ENCODE measurements at regions not wholly inside any gene's neighbourhood (a gene's known extent, or its start where the extent isn't known, plus 50 kb on each side); places are given as distances from the start of the nearest gene placed in this dataset.

DNA sequence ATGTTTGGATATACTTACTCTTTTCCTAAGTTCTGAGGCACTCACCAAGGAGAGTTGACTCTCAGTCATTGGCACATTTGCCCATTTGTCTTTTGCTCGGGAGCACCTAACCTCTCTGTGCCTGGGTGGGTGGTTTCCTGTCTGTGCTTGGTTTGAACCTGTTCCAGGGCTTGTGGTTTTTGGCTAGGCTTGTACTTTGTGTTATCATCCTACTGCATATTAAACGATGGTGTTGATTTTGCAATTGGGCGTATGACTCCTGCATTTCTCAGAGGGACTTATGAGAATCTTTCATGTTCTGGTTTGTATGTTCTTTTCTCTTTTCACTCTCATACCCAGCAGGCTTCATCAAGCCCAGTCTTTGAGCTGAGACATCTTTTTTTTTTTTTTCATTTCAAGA is 161.7 kb downstream of the BTC start:
- Histone ChIP-seq H4K20me1 (ENCODE audit: control insufficient read depth, extremely low read depth, insufficient read depth, low read length) (no peaks in the 10 kb centered on the region), H3K4me2 (ENCODE audit: control insufficient read depth, extremely low read depth, insufficient read depth, low read depth, low read length) (peak overlapping the region; percentile 68), H3K79me2 (ENCODE audit: control insufficient read depth, insufficient read depth, low read length) (no peaks in the 10 kb centered on the region), H3K9me1 (ENCODE audit: control insufficient read depth, extremely low read depth, insufficient read depth, low read length) (no peaks in the 10 kb centered on the region), H3K27me3 (ENCODE audit: control insufficient read depth, extremely low read depth, insufficient read depth, low read length) (no peaks in the 10 kb centered on the region), H2AFZ (ENCODE audit: control insufficient read depth, low read length) (no peak overlapping the region), H3K27ac (ENCODE audit: control insufficient read depth, insufficient read depth, low read length) (peak overlapping the region; percentile 72), H3K9ac (ENCODE audit: control insufficient read depth, extremely low read depth, insufficient read depth, low read length) (peak overlapping the region; percentile 24), H3K4me3 (ENCODE audit: control insufficient read depth in 2 of 3, extremely low read depth in 1 of 3, insufficient read depth in 2 of 3, low read depth in 1 of 3, low read length in 3 of 3) (no peak overlapping the region), H3K36me3 (ENCODE audit: control insufficient read depth in 2 of 2, extremely low read depth in 1 of 2, insufficient read depth in 2 of 2, low read length in 2 of 2) (no peaks in the 10 kb centered on the region), H3K4me1 (ENCODE audit: control insufficient read depth, extremely low read depth, insufficient read depth, low read length) (peaks cover 55% of the 10 kb centered on the region), H3K9me3 (ENCODE audit: control insufficient read depth, low read depth, low read length) (no peaks in the 10 kb centered on the region)
- dilution Hi-C loops (cut with MboI; ENCODE audit: extremely low pct_ligation_motif_present, low sequenced_read_pairs) = no loop called here
- peak; percentile 63 for DNase-seq (ENCODE audit: low read depth, low spot score)
- peak; percentile 100 for FAIRE-seq
- TF ChIP-seq, protein P1, sequence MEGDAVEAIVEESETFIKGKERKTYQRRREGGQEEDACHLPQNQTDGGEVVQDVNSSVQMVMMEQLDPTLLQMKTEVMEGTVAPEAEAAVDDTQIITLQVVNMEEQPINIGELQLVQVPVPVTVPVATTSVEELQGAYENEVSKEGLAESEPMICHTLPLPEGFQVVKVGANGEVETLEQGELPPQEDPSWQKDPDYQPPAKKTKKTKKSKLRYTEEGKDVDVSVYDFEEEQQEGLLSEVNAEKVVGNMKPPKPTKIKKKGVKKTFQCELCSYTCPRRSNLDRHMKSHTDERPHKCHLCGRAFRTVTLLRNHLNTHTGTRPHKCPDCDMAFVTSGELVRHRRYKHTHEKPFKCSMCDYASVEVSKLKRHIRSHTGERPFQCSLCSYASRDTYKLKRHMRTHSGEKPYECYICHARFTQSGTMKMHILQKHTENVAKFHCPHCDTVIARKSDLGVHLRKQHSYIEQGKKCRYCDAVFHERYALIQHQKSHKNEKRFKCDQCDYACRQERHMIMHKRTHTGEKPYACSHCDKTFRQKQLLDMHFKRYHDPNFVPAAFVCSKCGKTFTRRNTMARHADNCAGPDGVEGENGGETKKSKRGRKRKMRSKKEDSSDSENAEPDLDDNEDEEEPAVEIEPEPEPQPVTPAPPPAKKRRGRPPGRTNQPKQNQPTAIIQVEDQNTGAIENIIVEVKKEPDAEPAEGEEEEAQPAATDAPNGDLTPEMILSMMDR (optimal IDR thresholded peaks at IDR 0.05 in 1 of 3, IDR thresholded peaks at IDR 0.05 in 1 of 3, conservative IDR thresholded peaks at IDR 0.05 in 1 of 3; ENCODE audit: extremely low read depth in 1 of 3, insufficient read depth in 2 of 3, low read length in 3 of 3) = no peak

DNA sequence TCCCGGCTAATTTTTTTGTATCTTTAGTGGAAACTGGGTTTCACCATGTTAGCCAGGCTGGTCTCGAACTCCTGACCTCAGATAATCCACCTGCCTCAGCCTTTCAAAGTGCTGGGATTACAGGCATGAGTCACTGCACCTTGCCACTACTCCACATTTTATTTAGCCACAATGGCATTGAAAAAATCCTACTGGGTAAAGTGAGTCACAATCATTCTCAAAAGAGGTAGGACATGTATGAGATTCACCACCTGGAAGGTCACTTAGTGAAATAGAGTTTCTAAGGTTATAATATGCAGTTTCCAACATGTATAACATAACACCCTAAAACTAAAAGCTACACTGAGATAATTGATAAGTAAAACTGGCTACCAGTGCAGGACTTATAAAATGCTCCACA is 159.2 kb downstream of the BTC start:
- dilution Hi-C loops (cut with MboI; ENCODE audit: extremely low pct_ligation_motif_present, low sequenced_read_pairs) = no loop called here

More for the DNA sequence above, 159.2 kb downstream of the BTC start:
- H3K4me3 ChIP-seq (ENCODE audit: control insufficient read depth in 2 of 3, extremely low read depth in 1 of 3, insufficient read depth in 2 of 3, low read depth in 1 of 3, low read length in 3 of 3) = no peak overlapping the region
- H3K27ac ChIP-seq (ENCODE audit: control insufficient read depth, insufficient read depth, low read length) = peak overlapping the region; percentile 28
- FAIRE-seq (peak; percentile 58), DNase-seq (ENCODE audit: low read depth, low spot score) (no peak)
- TF ChIP-seq, protein P1 (optimal IDR thresholded peaks at IDR 0.05 in 1 of 3, IDR thresholded peaks at IDR 0.05 in 1 of 3, conservative IDR thresholded peaks at IDR 0.05 in 1 of 3; ENCODE audit: extremely low read depth in 1 of 3, insufficient read depth in 2 of 3, low read length in 3 of 3) = no peak
- no peak for TF ChIP-seq EZH2 (IDR thresholded peaks at IDR 0.05; ENCODE audit: low read length)
- H3K27me3 ChIP-seq (ENCODE audit: control insufficient read depth, extremely low read depth, insufficient read depth, low read length) = no peaks in the 10 kb centered on the region
- no peaks in the 10 kb centered on the region for H3K36me3 ChIP-seq (ENCODE audit: control insufficient read depth in 2 of 2, extremely low read depth in 1 of 2, insufficient read depth in 2 of 2, low read length in 2 of 2)
- no peaks in the 10 kb centered on the region for H3K9me1 ChIP-seq (ENCODE audit: control insufficient read depth, extremely low read depth, insufficient read depth, low read length)
- no peak overlapping the region for H2AFZ ChIP-seq (ENCODE audit: control insufficient read depth, low read length)
- H3K9me3 ChIP-seq (ENCODE audit: control insufficient read depth, low read depth, low read length) = no peaks in the 10 kb centered on the region
- no peak overlapping the region for H3K4me2 ChIP-seq (ENCODE audit: control insufficient read depth, extremely low read depth, insufficient read depth, low read depth, low read length)
- no peaks in the 10 kb centered on the region for H3K79me2 ChIP-seq (ENCODE audit: control insufficient read depth, insufficient read depth, low read length)
- H3K9ac ChIP-seq (ENCODE audit: control insufficient read depth, extremely low read depth, insufficient read depth, low read length) = no peak overlapping the region
- H3K4me1 ChIP-seq (ENCODE audit: control insufficient read depth, extremely low read depth, insufficient read depth, low read length) = peaks cover 47% of the 10 kb centered on the region
- no peaks in the 10 kb centered on the region for H4K20me1 ChIP-seq (ENCODE audit: control insufficient read depth, extremely low read depth, insufficient read depth, low read length)
